GM19395 (cell line): ENCODE measurements at regions not wholly inside any gene's neighbourhood (a gene's known extent, or its start where the extent isn't known, plus 50 kb on each side); places are given as distances from the start of the nearest gene placed in this dataset.

Source experiments
- ATAC-seq: cut with Tn5 transposase; IDR thresholded peaks from one replicate; pipeline ENCODE4 v1.9.1; 2021; ENCODE audit warnings: mild to moderate bottlenecking, moderate library complexity; ENCODE audit not compliant: unreplicated experiment

DNA sequence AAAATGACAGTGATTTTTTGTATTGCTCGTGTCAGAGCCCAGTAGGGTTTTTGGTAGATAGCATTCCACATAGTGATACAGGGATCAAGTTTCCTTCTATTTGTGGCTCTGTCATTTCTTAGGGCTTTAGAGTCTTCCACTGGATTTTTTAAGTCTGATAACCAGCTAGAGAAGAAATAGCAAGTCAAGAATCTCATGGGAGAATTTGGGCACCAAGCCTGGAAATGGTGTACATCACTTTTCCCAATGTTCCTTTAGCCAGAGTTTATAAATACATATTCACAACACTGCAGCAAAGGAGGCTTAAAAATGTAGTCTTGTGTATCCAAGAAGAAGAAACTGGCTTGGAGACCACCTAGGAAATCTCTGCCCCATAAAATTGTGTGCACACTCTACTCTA lies 647.1 kb upstream of the KLF4 start:
- ATAC-seq, result no peak

DNA sequence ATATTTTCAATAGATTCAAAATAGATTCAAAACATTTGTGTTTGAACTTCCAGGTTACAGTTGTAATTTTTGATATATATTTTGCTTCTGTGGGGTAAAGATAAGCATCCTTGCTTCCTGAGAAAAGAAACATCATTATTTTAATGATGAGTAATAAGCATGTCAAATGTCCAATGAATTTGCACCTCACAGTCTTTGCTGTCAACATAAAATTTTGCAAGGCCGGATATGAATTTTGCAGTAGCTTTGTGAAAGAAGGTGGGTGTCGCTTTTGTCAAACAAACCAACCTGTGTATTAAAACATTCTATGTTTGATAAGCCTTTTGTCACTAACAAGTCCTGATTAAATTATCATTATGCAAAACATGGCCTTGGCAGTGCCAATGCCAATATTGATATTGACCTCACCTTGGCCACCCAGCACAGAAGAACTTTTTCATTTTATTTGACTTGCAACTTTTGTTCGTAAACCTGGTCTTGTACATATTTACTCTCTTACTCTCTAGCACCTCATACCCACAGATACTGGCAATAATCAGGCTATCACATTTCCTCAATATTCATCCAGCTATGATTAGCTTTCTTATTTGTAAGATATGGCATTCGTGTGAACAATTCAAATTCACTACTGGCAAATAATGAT lies 645.0 kb upstream of the KLF4 start:
- no peak for ATAC-seq

DNA sequence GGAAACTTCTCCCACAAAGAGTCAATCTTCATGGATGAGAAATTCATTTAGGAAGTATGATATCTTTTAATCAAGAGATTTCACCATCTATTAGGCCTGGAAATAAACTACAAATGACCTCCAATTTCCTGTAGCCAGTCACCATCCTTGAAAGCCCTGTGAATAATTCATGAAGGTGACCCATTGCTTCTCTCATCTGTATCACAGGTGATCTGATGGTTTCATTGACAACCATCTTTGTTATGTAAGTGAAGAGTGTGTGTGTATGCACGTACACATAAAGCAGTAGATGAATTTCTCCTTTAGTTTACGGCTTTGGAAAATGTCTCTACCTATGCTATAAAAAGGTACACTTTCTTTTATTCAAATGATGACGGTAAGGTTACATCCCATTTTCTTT lies 644.1 kb upstream of the KLF4 start:
- no peak for ATAC-seq

DNA sequence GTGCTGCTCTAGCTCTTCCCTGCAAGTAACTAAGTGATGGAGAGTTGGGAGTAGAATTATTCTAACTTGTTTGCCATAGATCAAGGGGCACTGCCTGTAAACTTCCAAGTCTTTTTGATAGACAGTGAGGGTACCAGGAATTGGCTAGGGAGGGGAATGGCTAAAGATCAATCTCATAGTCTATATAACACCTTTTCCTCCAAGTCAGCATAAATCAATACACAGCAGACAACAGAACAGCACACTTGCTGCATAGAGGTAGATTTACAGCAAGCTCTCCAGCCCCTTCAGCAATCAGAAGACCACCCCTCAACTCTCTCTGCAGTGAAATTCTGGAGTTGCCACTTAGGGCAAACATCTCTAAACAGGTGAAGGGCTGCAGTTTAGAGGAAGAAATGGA lies 643.5 kb upstream of the KLF4 start:
- no peak for ATAC-seq

DNA sequence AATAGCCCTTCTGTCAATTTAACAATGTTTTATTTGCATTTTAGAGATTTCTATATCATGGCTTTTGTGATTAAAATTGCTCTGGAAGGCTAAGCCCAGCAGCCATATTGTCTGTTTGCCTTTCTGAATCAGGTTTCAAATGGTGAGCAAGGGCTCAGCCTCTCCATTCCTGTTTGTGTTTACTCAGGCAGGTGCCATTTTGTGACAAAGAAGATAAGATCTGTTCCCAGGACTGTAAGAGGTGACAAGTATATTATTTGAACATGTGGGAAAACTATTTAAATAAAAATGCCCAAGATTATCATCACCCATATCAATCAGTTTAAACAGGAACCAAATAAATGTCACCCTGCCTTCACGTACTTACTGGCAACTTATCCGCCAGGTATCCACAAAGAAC lies 641.3 kb upstream of the KLF4 start:
- ATAC-seq, result no peak

DNA sequence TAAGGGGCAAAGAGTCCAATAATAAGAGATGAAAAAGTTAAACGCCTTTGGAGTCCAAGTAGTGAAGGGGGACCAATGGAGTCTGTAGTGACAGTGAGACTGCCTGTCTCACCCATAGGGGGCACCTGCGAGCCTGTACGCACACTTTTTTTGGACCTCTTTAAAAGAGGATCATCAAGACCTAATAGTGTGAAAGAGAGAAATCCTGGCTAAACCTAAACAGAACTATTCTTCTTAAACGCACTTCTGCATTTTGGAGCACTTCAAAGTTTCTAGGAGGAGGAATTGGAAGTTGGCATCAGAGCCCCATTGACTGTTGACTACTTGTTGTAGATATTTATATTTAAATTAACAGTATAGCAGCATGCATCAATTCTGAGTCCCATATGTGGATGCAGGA lies 636.1 kb upstream of the KLF4 start:
- ATAC-seq, result no peak

DNA sequence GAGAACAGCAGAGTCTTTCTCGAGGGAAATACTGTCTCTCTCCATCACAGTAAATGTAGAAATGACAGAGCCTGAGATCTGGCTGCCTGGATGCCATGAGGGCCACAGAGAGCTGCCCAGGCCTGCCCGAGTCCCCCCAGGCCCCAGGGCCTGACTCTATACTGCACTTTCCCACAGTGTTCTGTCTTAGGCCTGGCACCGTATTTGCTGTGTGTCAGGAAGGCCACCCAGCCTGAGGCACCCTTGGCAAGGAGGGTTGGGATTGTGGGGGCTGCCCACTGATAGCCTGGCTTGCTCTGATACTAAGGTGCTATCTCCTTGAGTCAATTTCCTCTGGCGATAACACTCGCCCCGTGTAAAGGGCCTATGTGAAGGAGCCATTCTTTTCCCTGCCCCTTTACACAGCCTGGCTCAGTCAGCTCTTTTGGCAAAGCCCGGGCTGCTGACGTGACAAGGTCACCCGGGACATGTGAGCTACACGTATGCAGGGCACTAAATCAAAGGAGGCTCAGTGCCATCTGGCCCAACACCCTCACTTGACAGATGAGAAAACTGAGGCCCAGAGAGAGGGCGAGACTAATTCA lies 630.1 kb upstream of the KLF4 start:
- ATAC-seq, result no peak

DNA sequence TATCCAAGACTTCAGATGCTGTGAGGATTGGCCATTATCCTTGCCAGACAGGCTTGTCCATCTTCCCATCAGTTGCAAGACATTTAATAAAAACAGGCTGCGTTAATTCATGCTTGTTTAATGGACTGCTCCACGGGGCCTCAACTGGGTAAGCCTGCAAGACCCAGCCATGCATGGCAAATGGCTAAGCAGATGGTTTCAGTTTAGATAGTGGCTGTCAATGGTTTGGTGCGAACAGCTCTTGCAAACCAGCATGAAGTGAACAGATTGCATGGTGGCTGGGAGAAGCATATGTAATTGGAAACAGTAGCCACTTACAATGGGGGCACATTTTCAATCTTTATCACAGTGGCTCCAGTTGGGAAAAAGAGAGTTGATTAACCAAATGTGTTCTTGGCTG lies 628.2 kb upstream of the KLF4 start:
- ATAC-seq, result no peak

DNA sequence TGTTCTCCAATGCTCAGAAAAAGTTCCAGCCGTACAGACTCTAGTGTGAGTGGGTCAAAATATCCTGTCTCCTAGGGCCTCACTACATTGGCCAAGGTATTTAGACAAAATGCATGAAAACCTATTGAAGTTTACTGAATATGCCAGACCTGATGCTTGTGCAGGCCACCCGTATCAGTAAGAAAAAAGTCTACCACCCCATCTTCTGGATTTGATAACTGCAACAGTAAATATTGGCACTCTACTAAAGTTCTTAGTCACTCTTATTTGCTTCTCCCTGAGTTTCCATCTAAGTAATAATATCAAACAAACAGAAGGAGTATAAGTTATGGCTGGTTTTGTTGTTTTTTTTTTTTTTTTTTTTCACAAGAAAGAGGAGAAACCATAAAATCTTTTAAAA lies 627.7 kb upstream of the KLF4 start:
- no peak for ATAC-seq

DNA sequence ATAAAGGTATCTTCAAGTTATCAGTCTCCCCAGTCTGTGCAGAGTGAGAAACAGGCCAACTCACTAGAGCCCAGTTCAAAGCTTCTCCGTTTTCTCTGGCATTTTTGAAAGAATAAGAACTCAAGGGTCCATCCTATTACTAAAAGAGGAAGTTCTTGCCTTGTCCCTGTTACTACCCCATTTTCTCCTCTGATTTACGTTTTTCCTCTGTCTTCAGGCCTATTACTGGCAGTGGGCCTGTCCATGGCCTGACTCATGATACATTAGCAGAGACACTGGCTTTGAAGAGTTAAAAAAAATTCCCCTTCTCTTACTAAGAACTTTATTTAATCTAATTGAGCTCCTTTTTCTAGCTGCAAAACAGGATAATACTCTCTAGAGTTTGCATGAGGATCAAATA lies 624.0 kb upstream of the KLF4 start:
- ATAC-seq, result no peak

DNA sequence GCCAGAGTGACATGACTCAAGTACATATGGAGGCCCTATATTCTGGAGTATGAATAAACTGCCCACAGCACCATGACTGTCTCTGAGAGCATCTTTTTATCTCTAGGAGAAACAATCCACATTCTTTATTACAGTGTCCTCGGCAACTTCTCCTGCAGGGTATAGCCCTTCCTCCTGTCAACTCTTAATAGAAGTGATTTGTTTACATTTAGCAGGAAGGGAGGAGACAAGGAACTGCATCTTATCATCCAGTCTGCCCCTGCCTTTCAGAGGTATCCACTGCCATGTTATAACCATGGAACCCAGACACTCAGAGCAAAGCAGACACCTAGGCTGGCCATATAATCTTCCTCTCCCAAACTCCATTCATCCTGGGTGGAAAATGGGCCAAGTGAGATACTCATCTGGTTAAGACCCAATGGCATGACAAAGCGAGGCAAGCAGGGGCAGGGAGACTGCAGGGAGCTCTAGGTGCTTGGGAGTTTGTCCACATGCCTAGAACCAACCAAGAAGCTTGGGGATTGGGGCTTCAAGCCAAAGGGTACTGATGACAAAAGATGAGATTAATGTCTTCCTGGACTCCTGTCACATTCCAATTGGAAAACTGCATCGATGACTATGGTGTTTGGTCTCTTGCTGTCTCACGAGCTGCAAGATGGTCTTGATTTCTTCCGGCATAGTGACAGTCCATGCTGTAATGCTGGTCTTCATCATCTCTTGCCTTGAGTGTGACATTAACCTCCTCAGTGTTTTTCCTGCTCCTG lies 620.5 kb upstream of the KLF4 start:
- no peak for ATAC-seq

DNA sequence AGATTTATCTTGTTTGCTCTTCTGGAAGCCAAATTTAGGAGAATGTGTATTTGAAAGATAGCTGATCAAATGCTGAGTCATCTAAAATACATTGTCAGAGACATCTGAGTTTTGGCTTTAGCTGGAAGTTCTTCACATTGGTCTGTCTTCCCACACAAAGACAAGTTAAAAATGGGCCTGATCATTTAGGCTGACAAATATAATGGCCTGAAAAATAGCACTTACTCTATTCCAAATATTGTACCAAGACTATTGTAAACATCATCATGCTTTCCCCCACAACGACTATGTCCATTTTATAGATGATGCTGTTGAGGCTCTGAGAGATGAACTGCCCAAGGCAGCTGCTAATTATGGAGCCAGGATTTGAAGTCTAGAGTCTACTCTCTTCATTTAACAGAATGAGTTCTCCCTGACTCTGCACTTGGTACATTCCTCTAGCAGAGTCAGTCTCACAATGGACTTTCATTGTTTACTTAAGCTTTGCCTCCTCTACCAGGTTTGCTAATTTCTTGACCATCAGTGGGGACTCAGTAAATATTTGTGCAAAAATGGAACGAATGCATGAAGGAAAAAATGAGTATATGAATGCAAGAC lies 619.4 kb upstream of the KLF4 start:
- no peak for ATAC-seq

DNA sequence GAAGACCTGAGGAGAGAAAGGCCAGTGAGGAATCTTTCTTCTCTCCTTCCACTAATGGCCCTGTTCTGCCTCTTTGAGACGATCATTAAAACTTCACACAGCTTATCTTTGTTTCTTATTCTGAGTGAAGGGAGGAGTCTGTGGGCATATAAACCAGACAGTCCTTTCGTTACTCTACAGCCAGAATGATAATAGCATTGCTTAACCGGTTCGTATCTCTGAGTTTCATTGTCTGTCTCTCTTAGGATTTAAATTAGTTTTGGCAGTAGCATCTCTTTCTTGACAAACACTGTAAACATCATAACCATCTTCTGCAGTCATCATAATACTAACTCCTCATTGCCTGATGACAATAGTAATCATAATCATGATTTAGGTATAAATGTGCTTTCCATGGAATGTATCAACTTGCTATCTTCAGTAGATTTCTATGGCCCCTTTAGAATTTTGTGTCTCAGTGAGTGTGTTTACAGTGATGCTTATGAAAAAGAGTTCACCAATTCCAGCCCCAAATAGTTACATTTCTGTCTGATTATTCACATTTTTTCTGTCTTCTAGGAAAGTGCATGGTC lies 618.8 kb upstream of the KLF4 start:
- no peak for ATAC-seq

DNA sequence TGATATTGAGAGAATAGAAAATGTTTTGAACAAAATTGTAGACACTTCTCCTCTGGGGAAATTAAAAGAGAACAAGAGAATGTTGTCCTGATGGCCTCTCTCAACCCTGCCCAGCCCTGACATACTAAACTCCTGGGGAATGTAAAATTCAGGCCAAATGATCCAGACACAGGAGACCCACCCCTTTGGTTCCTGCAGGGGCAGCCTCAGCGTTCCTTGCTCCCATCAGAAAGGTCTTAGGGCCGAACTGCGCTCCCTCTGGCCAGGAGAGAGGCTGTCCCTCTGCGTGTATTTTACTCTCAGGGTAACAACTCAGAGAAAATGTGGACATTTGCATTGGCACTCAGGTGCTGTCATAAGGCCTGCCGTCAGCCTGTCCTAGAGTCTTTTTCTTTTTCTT lies 616.3 kb upstream of the KLF4 start:
- no peak for ATAC-seq

DNA sequence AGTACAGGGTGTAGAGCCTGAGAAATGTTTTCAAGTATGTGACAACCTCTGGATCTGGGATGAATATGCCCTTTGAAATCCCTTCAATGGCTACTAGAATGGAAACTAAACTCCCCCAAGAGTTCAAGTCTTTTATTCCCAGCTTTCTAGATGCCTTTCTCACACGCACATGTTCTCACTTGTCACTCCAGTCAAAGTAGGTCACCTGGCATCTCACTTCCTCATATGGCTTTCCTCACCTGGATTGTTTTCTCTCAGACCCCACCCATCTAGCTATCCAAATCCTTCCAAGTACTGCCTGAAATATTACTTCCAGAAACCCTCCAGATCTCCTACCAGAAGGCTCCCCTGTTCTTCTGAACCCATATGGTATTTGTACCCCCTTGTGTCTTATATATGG lies 615.4 kb upstream of the KLF4 start:
- ATAC-seq, result no peak

DNA sequence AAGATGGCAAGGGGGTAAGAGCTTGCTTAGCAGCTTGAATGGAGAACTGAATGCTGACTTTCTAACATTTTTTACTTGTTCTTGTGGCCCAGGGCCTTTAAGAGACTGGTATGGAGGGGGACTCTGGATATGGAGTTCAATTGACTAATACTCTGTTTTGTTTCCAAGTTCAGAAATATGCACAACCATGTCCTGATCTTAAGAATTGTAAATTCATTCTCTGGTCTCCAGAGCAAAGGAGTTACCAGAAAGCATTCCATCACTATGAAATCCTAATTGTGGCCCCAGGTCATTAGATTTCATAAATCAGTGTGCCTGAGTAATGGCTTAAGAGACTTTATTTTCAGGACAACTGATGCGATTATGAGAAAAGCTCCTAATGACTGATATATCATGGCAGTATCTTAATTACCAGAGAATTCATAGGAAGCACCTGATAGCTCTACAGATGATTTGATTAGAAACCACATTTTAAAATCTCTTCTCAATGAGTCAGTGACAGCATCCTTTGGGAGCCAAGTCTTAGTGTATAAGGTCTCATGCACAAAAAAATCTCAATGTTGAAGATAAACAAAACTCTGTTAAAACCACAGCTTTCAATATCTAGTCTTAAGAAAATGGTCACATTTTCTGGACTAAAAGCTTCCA lies 613.6 kb upstream of the KLF4 start:
- ATAC-seq, result no peak

DNA sequence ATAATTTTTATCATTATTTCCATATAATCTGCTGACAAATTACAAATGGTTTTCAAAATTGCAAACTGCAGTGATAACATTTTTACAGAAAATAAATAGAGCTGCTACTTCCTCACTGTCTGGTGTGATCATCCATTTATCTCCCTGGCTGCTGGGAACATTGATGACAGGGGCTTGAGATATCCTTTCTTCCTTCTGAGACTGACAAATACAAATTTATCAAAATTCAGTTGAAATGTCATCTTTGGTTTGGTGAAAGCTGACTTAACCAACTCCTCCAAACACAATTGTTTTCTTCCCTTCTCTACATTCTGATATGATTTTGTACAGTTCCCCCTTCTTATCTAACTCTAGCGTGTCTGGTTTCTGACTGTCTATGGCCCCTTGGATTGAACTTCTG lies 611.8 kb upstream of the KLF4 start:
- no peak for ATAC-seq

DNA sequence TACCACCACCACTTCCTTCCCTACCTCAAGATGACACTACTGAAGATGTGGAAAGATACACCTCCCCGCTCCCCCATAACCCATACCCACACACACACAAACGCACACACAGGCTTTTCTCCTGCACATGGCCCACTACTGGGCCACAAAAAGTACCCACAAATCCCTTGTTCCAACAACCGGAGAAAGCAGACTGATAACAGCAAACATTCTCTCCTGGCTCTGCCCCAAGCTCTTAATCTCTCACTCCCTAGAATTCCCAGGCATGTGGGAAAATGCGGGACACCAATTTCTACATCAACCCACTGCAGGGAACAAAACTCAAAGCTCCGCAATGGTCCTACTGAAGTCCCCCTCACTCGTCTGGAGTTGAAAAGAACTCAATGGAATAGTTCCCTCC lies 611.0 kb upstream of the KLF4 start:
- ATAC-seq, result no peak

DNA sequence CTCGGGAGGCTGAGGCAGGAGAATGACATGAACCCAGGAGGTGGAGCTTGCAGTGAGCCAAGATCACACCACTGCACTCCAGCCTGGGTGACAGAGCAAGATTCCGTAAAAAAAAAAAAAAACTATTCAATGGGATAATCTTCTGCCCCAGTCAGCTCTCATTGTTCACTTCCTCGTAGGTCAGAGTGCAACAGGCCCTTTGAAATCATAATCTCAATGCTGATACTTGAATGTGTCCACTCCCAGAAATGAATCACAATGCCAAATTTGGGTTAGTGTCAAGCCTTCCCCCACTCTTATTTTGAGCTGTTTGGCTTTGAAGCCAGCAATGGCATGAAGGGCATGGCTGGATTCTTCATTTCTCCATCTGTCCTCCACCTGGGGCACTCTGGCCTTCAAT lies 610.3 kb upstream of the KLF4 start:
- ATAC-seq, result no peak

DNA sequence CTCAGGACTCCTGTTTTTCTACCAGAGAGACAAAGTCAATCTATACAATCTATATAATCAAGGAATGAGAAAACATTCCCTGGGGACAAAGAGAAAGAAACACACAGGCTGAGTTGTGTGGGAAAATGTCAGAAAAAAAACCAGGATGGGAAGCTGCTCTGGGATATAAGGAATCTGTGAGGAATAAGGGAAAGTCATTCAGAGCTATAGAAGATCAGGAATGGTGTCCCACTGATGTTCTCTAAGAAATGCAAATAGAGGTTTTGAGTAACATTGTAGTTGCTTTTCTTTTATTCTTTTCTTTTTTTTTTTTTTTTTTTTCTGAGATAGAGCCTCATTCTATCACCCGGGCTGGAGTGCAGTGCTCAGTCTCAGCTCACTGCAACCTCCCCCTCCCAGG lies 605.9 kb upstream of the KLF4 start:
- ATAC-seq, result no peak

DNA sequence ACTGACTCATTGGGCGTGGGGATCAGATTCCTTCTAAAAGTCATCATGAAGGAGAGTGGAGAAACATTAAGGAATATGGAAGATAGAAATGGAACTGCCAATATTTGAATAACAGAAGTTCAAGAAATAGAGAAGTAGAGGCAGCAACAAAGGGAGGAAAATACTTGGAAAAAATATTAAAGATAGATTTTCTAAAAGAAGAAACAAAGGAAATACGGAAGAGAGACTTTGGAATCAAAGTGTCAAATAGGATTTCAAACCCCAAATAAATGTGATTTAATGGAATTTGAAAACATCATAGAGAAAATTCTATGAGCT lies 605.1 kb upstream of the KLF4 start:
- ATAC-seq, result no peak
